Smooth muscle cell of the brain vasculature (primary cell): ENCODE measurements at regions not wholly inside any gene's neighbourhood (a gene's known extent, or its start where the extent isn't known, plus 50 kb on each side); places are given as distances from the start of the nearest gene placed in this dataset.

Experiments used
- DNase-seq: peaks from one replicate; pipeline ENCODE4 v3.0.0-alpha.2; 2012; ENCODE audit warnings: low read depth, low spot score

DNA sequence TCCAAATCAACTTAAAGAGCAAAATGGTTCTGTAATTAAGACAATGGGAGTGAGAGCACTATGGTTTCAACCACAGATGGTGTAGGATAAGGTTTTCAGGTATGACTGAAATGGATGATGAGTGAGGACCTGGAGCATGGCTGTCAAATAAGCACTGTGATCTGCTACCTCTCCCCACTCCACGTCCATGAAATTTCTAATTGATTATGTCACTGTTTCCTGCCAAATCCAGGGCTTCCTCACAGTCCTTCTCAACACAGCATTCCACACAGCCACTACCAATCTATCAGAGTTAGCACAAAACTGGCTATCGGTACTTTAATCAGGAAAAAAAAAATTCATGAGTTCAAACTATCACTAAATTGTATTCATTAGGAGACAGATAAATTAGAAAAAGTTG lies 420.4 kb upstream of the WWC1 start:
- DNase-seq, result no peak

DNA sequence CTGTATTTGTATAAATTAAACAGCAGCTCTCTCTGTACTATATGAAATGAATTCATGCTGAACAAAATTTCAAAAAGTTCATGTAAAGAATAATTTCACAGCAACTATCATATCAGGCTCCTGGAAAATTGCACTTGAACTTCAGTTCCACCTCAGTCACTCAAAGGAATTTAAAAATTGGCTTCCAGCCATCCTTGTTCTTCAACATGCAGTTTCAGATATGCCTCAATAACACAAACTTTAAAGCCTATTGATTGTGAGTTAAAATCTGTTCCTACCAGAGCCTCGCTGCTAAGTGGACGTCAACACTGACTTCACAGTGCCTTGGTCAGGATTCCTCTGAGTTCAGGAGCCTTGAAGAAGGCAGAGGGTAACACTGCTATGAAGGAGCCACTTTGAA lies 418.7 kb upstream of the WWC1 start:
- no peak for DNase-seq

DNA sequence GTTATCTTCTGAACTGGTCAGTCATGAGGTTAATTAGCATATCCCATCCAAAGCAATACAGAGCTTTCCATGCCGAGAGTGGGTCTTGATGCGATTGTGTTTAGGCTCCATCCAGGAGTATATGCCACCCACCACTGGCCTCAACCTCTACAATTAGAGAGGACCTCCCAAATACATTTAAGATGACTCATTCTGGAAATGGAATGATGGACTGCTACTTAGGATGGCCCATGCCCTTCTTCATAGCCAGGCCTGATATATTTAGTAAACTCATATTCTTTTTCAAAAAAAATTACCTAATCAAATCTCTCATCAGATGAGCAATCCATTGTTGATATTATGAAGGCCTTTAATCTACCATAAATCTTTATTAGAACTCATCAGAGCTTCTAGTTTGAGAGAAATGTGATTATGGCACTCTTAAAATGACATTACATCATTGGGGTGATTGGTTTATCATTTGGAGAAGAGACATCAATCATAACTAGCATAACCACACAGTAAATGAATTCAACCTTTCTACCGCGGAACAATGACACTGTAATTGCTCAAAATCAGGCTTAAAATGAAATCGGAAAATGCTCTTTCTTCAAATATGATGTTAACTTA lies 414.2 kb upstream of the WWC1 start:
- DNase-seq, result no peak

DNA sequence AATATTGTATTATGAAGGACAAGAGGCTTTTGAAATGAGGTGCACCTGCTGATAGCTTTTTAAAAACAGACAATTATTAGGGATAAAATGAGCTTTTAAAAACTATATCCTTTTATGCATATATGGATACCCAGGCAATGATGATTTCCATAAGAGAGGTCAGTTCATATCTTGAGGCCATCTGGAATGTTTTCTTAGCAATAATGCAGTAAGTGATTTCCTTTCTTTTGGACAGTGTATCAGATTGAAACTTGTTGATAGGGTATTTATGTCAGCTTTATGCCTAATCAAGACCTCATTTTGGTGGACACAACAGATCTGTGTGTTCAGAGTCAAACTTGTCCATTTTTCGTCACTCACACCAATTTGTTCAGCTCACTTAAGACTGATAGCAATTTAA lies 413.5 kb upstream of the WWC1 start:
- DNase-seq, result no peak

DNA sequence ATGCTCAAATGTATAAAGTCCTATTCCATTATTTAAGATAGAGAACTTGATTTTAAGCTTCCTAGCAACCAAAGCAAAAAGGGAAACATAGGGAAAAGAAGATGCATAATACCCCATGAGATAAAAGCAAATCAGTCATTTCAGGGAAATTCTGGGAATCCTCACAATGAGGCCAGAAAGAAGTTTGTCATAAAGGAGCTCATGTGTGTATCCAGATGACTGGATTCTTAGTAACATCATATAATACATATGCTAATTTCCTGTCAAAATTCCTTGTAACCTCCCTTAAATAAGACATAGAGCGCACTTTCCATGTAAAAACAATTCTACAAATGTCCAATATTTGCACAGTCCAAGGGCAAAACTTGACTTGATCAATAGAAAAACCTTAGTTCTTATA lies 411.0 kb upstream of the WWC1 start:
- DNase-seq, result no peak

DNA sequence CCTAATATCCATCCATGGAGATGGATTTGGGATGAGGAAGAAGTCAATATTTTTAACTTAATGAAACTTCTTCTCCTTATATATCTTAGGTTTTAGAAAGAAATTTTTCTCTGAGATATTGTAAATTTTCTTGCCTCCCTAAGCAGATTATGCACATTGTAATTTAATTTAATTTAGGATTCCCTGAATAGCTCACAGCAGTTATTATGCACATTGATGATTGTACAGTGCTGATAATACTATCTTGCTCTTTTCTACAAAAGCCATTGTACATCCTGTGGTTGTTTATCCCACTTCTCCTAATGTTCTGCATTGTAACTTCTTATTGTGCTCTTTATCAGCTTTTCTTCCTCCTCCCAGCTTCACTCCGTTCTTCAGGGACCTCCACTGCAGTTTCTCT lies 410.4 kb upstream of the WWC1 start:
- no peak for DNase-seq

DNA sequence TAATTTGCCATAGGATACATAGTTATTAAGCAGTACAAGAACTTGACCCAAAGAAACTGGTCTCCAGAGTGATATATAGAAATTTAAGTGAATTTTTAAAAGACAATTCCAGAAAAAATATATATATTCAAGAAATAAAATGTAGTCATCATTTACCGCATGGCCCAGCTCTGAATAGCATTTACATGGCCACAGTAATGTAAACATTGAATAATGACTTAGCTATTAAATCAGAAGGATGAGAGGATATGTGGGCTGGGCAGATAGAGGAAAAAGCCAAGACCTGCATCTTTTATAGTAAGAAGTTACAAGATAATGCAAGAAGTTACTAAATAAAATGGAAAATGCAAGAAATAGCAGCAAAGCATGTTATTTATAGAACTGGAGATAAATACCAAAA lies 405.2 kb upstream of the WWC1 start:
- DNase-seq, result no peak

DNA sequence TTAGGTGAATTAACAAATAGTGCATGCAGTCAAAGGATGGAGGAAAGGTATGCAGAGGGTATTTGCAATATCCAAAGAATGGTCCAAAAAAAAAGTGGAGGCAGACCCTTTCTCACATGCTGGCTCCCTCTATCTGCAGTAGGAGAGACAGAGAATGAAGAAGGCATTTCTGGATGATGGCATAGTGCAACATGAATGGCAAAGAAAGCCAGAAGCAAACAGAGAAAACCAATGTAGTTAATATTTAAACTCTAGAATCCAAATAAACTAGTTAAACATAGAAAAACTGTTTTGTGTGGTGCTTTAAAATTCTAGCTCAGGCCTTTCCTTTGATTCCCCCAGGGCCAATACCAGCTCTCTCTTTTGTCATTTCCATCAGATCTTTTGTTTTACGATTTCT lies 403.1 kb upstream of the WWC1 start:
- no peak for DNase-seq

DNA sequence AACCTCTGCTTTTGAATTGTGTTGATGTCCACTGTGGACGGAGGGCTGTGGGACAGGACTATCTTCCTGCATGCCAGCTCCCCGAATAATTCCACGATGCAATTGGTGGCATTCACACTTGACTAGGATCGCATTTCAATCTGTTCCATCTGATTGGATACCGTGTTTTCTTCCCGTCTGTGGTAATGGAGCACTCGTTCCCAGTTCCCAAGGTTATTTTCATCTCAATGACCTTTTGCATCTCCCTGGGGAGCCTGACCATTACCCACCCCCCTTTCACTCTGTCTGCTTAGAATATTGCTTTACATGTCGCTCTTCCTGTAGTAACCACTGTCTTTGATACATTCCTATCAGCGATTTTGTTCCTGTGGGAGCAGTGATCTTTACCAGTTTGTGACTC lies 402.2 kb upstream of the WWC1 start:
- no peak for DNase-seq

DNA sequence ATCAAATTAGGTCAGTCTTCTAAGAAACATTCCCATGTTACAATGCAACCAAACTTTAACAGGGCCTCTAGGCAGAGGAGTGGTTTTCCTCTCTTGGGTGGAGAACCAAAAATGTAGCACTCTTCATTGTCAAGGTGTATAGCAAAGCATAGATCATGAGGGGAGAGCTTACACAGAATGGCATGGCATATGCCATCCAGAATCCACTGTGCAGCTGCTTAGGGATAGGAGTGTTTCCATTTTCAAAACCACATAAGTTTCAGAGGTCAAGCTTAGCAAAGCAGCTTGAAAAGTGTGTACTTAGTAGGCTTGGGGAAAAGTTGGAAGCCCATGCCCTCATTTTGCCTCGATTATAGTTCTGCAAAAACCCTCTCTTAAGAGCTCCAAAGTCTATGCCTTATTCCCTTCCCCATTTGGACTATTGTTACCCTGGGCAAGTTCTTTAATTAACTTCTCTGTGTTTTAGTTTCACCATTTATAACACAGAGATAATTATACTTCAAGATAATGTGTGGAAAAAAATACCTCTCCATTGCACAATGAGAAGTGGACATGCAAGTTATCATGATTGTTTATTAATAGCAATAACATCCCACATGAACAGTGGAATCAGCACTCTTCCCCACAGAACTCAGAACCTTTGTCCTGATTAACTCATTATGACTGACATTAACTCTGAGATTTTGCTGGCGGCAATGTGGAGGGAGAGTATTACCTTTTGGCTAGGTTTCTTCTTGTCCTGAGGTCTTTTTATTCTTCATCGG lies 398.9 kb upstream of the WWC1 start:
- DNase-seq, result no peak

DNA sequence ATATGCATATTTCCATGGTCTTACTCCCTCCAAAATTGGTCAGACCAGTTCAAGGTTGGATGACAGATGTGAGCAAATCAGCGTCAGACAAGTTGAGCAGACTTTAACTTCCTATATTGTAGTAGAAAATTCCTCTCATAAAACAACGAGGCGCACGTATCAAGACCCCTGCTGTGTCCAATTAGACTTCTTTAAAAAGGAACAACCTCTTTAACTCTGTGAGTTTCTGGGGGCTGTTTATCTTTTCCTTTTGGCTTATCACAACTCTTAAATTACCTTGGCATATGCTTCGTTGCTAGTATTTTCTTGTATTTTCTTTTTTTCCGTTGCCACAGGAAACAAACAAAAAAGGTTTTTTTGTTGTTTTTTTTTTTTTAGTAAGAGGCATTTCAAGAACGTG lies 398.2 kb upstream of the WWC1 start:
- DNase-seq, result no peak

DNA sequence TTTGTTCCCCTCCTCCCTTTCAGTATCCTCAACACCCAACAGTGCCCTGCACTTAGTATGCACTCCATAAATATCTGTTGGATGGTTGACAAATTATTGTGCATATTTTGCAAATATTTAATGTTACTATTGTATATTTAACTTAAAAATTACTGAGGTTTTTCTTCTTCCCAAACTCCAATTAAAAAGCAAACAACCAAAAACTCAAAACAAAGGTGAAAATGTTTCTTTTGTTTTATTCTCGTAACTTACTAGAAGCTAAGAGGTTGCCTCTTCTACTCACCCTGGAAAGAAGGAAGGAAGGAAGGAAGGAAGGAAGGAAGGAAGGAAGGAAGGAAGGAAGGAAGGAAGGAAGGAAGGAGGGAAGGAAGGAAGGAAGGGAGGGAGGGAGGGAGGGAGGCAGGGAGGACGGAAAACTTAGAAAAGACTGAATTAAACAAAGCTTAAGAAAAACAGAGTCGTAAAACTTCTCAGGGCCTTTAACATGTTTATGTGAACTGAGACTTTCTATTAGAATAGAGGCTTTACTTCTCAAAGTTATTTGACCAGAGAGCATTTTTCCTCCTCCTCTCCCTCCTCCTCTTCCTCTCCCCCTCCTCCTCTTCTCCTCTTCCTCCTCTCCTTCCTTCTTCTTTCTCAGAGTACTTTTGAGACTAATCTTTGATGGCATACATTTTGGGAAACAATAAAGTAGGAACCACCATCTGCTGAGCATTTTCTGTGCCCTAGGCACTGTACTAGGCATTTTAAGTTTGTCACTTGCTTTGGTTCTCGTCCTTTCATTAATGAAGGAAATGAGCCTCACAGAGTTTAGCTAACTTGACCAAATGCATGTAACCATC lies 396.6 kb upstream of the WWC1 start:
- no peak for DNase-seq

DNA sequence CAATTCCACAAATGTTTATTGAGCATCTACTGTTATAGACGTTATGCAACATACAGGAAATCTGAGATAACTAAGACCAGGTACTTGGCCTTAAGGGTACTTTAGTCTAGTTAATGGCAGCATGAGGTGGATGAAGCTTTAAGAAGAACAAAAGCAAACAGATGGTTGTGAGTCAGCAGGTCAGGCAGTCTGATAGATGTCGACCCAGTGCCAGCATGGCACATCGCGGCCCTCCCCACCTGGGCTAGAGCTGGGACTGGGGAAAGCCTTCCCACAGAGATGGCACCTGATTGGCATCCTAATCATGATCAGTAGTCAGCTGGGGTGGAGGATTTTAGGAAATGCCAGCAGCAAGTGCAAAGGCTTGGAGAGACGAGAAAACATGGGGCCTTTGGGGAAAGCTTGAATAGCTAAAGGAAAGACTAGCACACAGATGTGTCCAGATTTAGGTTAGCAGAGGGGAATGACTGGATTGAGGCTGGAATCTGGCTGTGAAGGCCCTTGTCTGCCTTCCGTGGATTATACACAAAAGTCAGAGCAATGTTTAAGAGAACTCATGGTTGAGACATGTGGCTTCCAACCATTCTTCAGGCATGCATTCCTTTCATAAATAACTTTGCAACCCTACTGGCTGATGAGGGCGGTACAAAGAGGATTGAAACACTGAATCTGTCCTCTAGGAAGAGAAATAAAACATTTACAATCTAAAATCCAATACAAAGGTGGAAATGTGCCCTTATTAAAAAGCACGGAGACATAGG lies 395.4 kb upstream of the WWC1 start:
- no peak for DNase-seq

DNA sequence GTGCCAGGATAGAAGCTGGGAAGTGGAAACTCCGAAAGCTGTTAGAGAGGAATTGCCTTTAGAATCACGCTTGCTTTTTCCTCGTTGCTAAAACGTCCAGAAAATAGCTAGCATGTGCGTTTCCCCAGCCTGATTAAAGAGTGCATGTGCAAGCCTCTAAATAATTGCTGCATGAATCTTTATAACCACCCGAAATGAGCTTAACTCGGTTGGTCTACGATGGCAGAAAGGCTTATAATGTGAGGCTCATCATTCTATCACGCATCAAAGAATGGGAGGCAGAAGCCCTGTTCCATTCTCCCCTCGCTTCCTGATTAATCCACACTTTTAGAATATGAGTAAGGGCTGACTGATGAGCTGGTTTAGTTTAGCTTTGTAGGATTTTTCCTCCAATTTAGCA lies 394.6 kb upstream of the WWC1 start:
- no peak for DNase-seq

DNA sequence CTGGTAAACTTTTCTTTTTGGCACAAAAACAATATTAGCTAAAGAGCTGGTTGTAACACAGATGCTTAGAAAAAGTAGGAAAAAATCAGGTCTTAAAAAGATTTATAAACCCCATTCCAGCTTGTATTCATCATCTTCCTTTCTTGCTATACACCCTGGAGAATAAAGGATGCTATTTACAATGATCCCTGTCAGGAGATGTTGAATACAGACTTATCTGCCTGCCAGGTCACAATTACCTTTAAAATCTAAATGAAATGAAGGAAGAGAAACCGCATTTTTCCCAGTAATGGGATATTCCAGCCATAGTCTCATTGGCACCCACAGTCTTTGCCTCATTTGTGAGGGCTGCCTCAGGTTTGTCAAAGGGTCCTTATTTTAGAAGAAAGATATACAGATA lies 394.1 kb upstream of the WWC1 start:
- no peak for DNase-seq

DNA sequence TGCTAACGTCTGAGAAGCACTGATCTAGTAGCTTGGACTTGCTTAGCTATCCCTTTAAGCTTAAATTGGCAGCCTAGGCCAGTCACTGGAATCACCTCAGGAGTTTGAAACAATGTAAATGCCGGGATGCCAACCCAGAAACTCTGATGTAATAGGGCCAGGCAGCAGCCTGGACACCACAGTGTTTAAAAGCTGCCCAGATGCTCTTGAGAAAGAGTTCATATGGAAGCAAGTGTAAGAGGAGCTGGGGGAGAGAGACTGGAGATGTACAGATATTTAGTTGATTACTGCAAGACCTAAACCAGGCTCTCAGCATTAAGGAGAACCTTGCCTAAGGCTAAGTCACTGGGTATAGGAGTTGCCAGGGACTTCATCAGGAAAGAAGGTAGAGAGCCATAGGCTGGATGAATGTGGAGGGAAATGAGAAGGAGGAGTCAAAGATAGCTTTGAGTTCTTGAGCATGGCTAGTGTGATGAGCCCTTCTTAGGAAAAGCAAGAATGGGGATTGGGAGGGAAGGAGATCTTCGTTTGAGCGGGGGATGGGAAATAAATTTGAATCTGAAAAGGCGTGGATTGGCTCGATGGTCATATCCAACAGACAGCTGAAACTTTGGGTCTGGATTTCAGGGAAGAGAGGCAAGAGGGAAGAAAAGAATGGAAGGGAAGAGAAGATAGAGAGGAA lies 392.9 kb upstream of the WWC1 start:
- DNase-seq, result no peak

DNA sequence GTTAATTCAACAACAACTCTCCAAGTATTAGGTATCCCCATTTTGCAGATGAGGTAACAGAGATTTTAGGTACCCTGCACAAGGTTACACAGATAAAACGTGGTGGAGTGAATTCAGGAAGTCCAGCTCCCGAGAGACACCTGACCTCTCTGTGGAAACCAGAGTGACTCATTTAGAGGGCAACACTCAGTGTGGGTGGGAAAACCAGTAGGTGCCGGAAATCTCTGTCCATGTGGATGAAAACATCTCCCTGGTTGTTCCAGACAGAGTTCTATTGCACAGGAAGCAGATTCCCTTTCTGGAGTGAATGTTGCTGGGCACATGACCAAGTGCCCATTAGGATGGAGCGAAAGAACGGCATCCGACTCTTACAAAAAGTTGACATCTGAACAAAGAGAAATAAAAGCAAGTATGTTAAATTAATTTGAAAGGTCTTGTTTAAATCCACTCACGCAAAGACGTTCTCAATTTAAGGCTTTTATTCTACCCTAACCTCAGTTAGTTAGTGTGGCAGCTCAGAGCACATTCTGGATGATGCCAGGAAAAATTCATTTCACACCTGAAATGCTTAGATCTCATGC lies 391.9 kb upstream of the WWC1 start:
- DNase-seq, result peak; percentile 3

DNA sequence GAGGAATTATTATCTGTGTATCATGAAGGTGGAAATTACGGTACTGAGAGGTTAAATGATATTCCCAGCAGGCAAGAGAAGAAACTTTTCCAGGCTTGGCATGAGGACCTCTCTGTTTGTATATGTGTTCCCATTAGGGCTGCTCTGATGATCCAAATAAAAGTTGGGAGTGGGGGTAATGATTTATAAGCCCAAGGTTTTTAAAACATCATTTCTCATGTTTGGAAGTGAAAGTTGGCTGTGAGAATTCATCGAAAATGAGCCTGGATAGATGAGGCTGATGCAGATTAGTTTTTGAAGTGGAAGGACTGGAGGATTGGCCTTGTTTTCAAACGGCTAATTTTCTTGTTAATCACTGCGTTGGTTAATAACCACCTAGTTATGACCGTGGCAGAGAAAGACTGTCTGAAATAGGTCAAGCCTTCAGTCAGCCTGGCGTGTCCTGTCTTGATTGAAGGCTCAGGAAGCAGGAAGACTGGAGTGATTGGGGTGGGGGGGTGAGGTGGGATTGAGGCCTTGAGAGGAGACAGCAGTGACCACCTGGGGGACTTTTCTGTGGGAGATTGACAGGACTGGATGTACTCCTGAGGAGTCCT lies 391.0 kb upstream of the WWC1 start:
- DNase-seq, result no peak

DNA sequence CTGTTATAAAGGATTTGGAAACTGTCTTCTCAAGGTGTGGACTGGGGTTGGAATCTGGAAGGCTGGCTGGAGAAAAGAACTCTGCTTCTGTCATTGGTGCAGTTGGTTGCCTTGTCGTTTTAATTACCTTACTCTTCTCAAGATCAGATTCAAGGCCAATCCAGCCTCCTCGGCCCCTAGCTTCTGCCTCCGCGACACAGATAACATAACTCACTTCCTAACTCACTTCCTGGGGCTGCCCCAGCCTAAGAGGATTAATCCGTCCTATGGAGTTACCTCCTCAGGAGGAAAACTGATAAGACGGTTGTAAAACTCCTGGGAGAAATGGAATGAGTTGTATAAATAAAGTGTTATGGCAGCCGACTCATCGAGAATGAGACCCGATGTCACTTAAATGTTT lies 389.1 kb upstream of the WWC1 start:
- DNase-seq, result no peak

DNA sequence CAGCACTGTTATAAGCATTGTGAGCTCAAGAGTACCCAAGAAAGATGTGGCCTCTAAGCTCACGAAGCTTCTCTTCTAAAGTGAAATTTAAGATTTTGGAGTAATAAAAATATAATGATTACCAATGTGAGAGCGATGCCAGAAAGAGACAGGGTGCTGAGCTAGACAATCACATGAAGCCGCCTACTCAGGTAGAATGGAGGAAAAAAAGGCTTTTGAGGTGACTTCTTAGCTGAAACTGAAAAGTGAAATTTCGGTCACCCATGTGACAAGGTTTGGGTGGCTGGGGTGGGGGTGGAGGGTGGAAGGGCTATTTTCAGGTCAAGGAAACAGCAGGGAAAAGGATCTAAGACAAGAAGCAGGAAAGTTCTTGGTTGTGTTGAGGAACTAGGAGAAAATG lies 388.2 kb upstream of the WWC1 start:
- DNase-seq, result no peak

DNA sequence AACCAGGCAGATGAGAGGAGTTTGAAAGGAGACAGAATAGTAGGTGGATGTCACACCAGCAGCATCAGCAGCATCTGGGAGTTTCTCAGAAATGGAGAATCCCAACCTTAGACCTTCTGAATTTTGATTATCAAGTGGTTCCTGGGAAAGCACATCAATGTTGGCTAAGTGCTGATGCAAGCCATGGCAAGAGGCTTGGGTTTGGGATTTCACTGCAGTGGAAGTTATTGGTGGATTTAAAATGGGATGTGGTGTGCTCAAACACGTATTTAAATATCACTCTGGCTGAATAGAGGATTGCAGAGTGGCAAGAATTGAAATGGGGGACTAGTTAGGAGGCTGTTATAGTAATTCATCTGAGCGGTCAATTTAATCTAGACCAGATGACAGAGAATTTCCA lies 387.8 kb upstream of the WWC1 start:
- DNase-seq, result no peak
